ENCODE measurements at regions not wholly inside any gene's neighbourhood (a gene's known extent, or its start where the extent isn't known, plus 50 kb on each side); places are given as distances from the start of the nearest gene placed in this dataset.

DNA sequence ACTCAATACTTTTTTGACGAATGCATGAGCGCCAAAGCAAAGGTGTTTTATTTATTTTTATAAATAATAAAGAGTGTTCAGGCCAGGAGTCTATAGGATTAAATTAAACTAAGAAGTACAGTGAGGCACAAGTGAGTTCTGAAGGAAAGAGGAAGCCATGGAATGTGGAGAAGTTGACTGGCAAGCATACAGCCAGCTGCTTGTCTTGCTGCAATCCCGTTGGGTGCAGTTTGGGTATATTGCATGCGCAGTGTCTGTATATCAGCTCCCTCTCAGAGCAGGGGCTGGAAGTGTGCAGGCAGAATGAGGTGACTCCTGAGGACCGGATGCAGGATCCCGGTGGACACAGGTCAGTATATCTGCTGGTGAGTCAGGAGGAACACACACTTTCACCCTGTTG is 315.6 kb downstream of the ZSWIM6 start (continued):
- TF ChIP-seq CBX8 (IDR thresholded peaks at IDR 0.05; ENCODE audit: borderline replicate concordance, low read depth, low read length) (no peak), BCL11A (IDR thresholded peaks at IDR 0.05; ENCODE audit: low read depth in 2 of 2, low read length in 2 of 2) (no peak), SAP30 (IDR thresholded peaks at IDR 0.05; ENCODE audit: insufficient read depth, insufficient replicate concordance, low read length) (no peak)
